ENCODE measurements at regions not wholly inside any gene's neighbourhood (a gene's known extent, or its start where the extent isn't known, plus 50 kb on each side); places are given as distances from the start of the nearest gene placed in this dataset.

DNA sequence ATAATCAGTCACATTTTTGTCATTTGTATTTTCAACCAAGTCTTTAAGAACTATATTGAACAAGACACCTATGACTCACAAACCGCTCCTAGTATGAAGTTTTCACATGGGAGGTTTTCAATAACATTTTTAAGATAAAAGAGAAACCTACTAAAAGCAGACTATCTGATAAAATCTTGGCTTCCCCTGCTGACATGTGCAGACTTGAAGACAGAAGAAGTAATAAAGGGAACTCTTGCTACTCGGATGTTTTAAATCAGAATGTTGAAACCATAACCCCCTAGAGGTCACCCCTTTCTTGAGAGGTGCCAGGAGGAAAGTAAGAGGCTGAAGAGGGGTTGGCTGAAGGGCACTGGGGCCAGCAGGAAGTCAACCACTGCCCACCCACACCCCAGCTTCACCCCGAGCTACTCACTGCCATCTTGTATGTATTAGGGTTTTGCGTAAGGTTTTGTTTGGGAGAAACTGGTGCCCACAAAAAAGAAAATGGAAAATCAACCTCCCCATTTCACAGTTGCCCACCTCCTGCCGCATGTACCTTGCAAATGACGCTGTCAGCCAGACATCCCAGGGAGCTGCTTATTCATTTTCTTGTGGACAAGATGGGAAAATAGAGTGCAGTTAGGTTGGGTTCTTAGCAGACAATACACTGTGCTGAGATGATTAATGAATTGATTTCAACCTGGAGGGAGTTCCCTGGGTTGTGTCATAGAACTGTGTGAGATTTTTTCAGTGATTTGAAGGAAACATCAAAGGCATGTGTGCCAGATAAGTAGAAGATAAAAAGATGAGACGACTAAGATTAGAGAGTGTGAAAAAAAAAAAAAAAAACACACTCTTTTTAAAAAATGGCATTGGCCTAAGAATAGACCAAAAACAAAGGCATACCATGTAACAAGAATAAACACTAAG, 83.2 kb upstream of the TAB2 start:
- H3K9ac ChIP-seq (ENCODE audit: control insufficient read depth, extremely low read depth, insufficient read depth, low read length) = peak overlapping the region; percentile 71
- dilution Hi-C loops (cut with MboI; ENCODE audit: extremely low pct_ligation_motif_present, low sequenced_read_pairs) = no loop called here
- DNase-seq (ENCODE audit: low read depth, low spot score) (peak; percentile 49), FAIRE-seq (peak; percentile 56)
- peak overlapping the region; percentile 85 for H3K27ac ChIP-seq (ENCODE audit: control insufficient read depth, insufficient read depth, low read length)
- H3K4me3 ChIP-seq (ENCODE audit: control insufficient read depth in 2 of 3, extremely low read depth in 1 of 3, insufficient read depth in 2 of 3, low read depth in 1 of 3, low read length in 3 of 3) = peak overlapping the region in 2 of 3 experiments; percentile 40 to 51
- no peaks in the 10 kb centered on the region for H4K20me1 ChIP-seq (ENCODE audit: control insufficient read depth, extremely low read depth, insufficient read depth, low read length)
- peaks cover 26% of the 10 kb centered on the region for H3K4me1 ChIP-seq (ENCODE audit: control insufficient read depth, extremely low read depth, insufficient read depth, low read length)
- H3K9me3 ChIP-seq (ENCODE audit: control insufficient read depth, low read depth, low read length) = peaks cover 8% of the 10 kb centered on the region
- peak overlapping the region; percentile 34 for H2AFZ ChIP-seq (ENCODE audit: control insufficient read depth, low read length)
- no peaks in the 10 kb centered on the region for H3K27me3 ChIP-seq (ENCODE audit: control insufficient read depth, extremely low read depth, insufficient read depth, low read length)
- TF ChIP-seq EZH2 (IDR thresholded peaks at IDR 0.05; ENCODE audit: low read length) = no peak
- TF ChIP-seq, protein P1, sequence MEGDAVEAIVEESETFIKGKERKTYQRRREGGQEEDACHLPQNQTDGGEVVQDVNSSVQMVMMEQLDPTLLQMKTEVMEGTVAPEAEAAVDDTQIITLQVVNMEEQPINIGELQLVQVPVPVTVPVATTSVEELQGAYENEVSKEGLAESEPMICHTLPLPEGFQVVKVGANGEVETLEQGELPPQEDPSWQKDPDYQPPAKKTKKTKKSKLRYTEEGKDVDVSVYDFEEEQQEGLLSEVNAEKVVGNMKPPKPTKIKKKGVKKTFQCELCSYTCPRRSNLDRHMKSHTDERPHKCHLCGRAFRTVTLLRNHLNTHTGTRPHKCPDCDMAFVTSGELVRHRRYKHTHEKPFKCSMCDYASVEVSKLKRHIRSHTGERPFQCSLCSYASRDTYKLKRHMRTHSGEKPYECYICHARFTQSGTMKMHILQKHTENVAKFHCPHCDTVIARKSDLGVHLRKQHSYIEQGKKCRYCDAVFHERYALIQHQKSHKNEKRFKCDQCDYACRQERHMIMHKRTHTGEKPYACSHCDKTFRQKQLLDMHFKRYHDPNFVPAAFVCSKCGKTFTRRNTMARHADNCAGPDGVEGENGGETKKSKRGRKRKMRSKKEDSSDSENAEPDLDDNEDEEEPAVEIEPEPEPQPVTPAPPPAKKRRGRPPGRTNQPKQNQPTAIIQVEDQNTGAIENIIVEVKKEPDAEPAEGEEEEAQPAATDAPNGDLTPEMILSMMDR (optimal IDR thresholded peaks at IDR 0.05 in 1 of 3, IDR thresholded peaks at IDR 0.05 in 1 of 3, conservative IDR thresholded peaks at IDR 0.05 in 1 of 3; ENCODE audit: extremely low read depth in 1 of 3, insufficient read depth in 2 of 3, low read length in 3 of 3) = no peak
- H3K9me1 ChIP-seq (ENCODE audit: control insufficient read depth, extremely low read depth, insufficient read depth, low read length) = no peaks in the 10 kb centered on the region
- H3K36me3 ChIP-seq (ENCODE audit: control insufficient read depth in 2 of 2, extremely low read depth in 1 of 2, insufficient read depth in 2 of 2, low read length in 2 of 2) = no peaks in the 10 kb centered on the region
- no peaks in the 10 kb centered on the region for H3K79me2 ChIP-seq (ENCODE audit: control insufficient read depth, insufficient read depth, low read length)
- H3K4me2 ChIP-seq (ENCODE audit: control insufficient read depth, extremely low read depth, insufficient read depth, low read depth, low read length) = peak overlapping the region; percentile 75

DNA sequence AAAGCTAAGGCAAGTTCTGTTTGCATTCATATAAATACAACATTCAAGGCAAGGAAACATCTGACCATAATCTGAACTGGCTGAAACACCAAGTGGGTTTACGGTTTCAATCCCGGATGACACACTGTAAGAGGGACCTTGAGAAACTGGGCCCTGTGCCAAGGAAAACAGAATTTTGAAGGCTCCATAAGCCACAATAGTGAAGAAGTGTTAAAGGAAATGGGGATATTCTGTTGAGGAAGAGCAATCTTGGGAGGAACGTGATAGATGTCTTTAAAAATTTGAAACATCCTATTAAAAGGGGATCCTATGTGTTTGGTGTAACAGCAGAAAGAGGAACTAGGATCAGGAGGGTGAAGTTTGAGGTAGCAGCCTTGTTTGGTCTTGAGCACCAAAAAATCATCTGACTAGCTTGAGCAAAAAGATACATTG, 82.4 kb upstream of the TAB2 start:
- FAIRE-seq (no peak), DNase-seq (ENCODE audit: low read depth, low spot score) (no peak)
- Histone ChIP-seq H3K9ac (ENCODE audit: control insufficient read depth, extremely low read depth, insufficient read depth, low read length) (no peak overlapping the region), H3K36me3 (ENCODE audit: control insufficient read depth in 2 of 2, extremely low read depth in 1 of 2, insufficient read depth in 2 of 2, low read length in 2 of 2) (no peaks in the 10 kb centered on the region), H3K4me1 (ENCODE audit: control insufficient read depth, extremely low read depth, insufficient read depth, low read length) (peaks cover 26% of the 10 kb centered on the region), H3K27me3 (ENCODE audit: control insufficient read depth, extremely low read depth, insufficient read depth, low read length) (no peaks in the 10 kb centered on the region), H2AFZ (ENCODE audit: control insufficient read depth, low read length) (no peak overlapping the region), H3K9me3 (ENCODE audit: control insufficient read depth, low read depth, low read length) (peaks cover 9% of the 10 kb centered on the region), H3K27ac (ENCODE audit: control insufficient read depth, insufficient read depth, low read length) (no peak overlapping the region), H3K9me1 (ENCODE audit: control insufficient read depth, extremely low read depth, insufficient read depth, low read length) (no peaks in the 10 kb centered on the region), H3K79me2 (ENCODE audit: control insufficient read depth, insufficient read depth, low read length) (no peaks in the 10 kb centered on the region), H4K20me1 (ENCODE audit: control insufficient read depth, extremely low read depth, insufficient read depth, low read length) (no peaks in the 10 kb centered on the region), H3K4me2 (ENCODE audit: control insufficient read depth, extremely low read depth, insufficient read depth, low read depth, low read length) (no peak overlapping the region), H3K4me3 (ENCODE audit: control insufficient read depth in 2 of 3, extremely low read depth in 1 of 3, insufficient read depth in 2 of 3, low read depth in 1 of 3, low read length in 3 of 3) (no peak overlapping the region)
- dilution Hi-C loops (cut with MboI; ENCODE audit: extremely low pct_ligation_motif_present, low sequenced_read_pairs) = no loop called here
- TF ChIP-seq, protein P1 (optimal IDR thresholded peaks at IDR 0.05 in 1 of 3, IDR thresholded peaks at IDR 0.05 in 1 of 3, conservative IDR thresholded peaks at IDR 0.05 in 1 of 3; ENCODE audit: extremely low read depth in 1 of 3, insufficient read depth in 2 of 3, low read length in 3 of 3) = no peak

Measured in keratinocyte (primary cell).